ENCODE measurements at regions not wholly inside any gene's neighbourhood (a gene's known extent, or its start where the extent isn't known, plus 50 kb on each side); places are given as distances from the start of the nearest gene placed in this dataset.

DNA sequence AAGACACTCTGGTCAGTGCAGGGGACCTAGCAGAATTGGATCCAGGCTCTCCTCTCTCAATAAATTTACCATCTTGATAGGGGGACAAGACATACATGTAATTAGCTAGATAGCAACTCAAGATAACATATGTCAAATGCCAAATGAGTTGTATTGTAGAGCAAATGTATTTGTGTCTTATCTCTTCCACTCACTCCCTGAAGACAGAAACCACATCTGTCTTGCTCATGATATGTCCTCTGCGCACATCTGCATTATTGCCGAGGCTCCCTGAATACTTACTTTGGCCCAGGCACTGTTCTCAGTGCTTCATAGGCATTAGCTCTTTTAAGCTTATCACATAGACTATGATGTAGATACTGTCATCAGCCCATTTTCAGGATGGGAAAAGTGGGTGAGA lies 122.9 kb upstream of the GATA6 start:
- no peak for DNase-seq (ENCODE audit: low spot score)
- ChIA-PET CTCF (no interaction called here), POLR2A (no interaction called here)
- H3K27me3 Mint-ChIP-seq (ENCODE audit: low read depth) = peaks cover 13% of the 10 kb centered on the region
- ATAC-seq = no peak
- H3K9me3 Mint-ChIP-seq = no peaks in the 10 kb centered on the region
- H3K4me3 Mint-ChIP-seq = no peak overlapping the region
- peaks cover 12% of the 10 kb centered on the region for H3K4me1 Mint-ChIP-seq
- H3K27ac Mint-ChIP-seq = no peak overlapping the region
- H3K36me3 Mint-ChIP-seq = no peaks in the 10 kb centered on the region
- TF ChIP-seq, protein P1, sequence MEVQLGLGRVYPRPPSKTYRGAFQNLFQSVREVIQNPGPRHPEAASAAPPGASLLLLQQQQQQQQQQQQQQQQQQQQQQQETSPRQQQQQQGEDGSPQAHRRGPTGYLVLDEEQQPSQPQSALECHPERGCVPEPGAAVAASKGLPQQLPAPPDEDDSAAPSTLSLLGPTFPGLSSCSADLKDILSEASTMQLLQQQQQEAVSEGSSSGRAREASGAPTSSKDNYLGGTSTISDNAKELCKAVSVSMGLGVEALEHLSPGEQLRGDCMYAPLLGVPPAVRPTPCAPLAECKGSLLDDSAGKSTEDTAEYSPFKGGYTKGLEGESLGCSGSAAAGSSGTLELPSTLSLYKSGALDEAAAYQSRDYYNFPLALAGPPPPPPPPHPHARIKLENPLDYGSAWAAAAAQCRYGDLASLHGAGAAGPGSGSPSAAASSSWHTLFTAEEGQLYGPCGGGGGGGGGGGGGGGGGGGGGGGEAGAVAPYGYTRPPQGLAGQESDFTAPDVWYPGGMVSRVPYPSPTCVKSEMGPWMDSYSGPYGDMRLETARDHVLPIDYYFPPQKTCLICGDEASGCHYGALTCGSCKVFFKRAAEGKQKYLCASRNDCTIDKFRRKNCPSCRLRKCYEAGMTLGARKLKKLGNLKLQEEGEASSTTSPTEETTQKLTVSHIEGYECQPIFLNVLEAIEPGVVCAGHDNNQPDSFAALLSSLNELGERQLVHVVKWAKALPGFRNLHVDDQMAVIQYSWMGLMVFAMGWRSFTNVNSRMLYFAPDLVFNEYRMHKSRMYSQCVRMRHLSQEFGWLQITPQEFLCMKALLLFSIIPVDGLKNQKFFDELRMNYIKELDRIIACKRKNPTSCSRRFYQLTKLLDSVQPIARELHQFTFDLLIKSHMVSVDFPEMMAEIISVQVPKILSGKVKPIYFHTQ (CRISPR knock-in tag; IDR thresholded peaks at IDR 0.05) = no peak
- no peak for TF ChIP-seq EMX1 (CRISPR knock-in tag; IDR thresholded peaks at IDR 0.05)
- no peak for TF ChIP-seq OVOL2 (CRISPR knock-in tag; IDR thresholded peaks at IDR 0.05; ENCODE audit: borderline replicate concordance)
- TF ChIP-seq TCF7 (CRISPR knock-in tag; IDR thresholded peaks at IDR 0.05; ENCODE audit: low read depth) = no peak

DNA sequence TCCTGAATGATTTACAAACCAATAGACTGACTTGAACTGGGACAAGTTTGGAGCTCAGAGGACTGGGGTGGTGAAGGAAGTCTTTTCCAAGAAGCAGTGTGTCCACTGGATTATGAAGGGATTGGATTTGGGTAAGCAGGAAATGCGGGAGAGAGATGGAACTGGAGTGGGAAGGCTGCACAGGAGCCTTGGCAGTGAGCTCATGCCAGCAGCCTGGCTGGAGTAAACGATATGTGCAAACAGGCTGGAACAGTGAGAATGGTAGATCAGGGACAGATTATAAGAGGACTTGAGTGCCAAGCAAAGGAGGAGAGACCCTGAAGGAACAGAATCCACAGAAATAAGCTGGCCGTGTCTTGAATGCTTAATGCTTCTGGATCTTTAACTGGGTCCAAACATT lies 121.9 kb upstream of the GATA6 start:
- Mint-ChIP-seq H3K4me3 (no peak overlapping the region), H3K36me3 (no peaks in the 10 kb centered on the region), H3K9me3 (no peaks in the 10 kb centered on the region), H3K4me1 (peaks cover 12% of the 10 kb centered on the region), H3K27ac (no peak overlapping the region), H3K27me3 (ENCODE audit: low read depth) (peaks cover 13% of the 10 kb centered on the region)
- POLR2A ChIA-PET = no interaction called here
- CTCF ChIA-PET = interaction anchor here (1.1 kb wide), 1 partner anchor 50 kb away, joined by 5 read pairs; no protein-coding TSS in a partner anchor
- DNase-seq (ENCODE audit: low spot score) (no peak), ATAC-seq (no peak)
- TF ChIP-seq, protein P2, sequence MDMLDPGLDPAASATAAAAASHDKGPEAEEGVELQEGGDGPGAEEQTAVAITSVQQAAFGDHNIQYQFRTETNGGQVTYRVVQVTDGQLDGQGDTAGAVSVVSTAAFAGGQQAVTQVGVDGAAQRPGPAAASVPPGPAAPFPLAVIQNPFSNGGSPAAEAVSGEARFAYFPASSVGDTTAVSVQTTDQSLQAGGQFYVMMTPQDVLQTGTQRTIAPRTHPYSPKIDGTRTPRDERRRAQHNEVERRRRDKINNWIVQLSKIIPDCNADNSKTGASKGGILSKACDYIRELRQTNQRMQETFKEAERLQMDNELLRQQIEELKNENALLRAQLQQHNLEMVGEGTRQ (CRISPR knock-in tag; IDR thresholded peaks at IDR 0.05) = no peak
- TF ChIP-seq, protein P3, sequence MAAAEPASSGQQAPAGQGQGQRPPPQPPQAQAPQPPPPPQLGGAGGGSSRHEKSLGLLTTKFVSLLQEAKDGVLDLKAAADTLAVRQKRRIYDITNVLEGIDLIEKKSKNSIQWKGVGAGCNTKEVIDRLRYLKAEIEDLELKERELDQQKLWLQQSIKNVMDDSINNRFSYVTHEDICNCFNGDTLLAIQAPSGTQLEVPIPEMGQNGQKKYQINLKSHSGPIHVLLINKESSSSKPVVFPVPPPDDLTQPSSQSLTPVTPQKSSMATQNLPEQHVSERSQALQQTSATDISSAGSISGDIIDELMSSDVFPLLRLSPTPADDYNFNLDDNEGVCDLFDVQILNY (CRISPR knock-in tag; IDR thresholded peaks at IDR 0.05) = no peak
- TF ChIP-seq JAZF1 (CRISPR knock-in tag; IDR thresholded peaks at IDR 0.05) = no peak
- TF ChIP-seq, protein P4, sequence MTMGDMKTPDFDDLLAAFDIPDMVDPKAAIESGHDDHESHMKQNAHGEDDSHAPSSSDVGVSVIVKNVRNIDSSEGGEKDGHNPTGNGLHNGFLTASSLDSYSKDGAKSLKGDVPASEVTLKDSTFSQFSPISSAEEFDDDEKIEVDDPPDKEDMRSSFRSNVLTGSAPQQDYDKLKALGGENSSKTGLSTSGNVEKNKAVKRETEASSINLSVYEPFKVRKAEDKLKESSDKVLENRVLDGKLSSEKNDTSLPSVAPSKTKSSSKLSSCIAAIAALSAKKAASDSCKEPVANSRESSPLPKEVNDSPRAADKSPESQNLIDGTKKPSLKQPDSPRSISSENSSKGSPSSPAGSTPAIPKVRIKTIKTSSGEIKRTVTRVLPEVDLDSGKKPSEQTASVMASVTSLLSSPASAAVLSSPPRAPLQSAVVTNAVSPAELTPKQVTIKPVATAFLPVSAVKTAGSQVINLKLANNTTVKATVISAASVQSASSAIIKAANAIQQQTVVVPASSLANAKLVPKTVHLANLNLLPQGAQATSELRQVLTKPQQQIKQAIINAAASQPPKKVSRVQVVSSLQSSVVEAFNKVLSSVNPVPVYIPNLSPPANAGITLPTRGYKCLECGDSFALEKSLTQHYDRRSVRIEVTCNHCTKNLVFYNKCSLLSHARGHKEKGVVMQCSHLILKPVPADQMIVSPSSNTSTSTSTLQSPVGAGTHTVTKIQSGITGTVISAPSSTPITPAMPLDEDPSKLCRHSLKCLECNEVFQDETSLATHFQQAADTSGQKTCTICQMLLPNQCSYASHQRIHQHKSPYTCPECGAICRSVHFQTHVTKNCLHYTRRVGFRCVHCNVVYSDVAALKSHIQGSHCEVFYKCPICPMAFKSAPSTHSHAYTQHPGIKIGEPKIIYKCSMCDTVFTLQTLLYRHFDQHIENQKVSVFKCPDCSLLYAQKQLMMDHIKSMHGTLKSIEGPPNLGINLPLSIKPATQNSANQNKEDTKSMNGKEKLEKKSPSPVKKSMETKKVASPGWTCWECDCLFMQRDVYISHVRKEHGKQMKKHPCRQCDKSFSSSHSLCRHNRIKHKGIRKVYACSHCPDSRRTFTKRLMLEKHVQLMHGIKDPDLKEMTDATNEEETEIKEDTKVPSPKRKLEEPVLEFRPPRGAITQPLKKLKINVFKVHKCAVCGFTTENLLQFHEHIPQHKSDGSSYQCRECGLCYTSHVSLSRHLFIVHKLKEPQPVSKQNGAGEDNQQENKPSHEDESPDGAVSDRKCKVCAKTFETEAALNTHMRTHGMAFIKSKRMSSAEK (CRISPR knock-in tag; IDR thresholded peaks at IDR 0.05; ENCODE audit: borderline replicate concordance) = no peak
- no peak for TF ChIP-seq IRF2 (CRISPR knock-in tag; IDR thresholded peaks at IDR 0.05; ENCODE audit: borderline replicate concordance, low read depth)
- TF ChIP-seq PRRX2 (CRISPR knock-in tag; IDR thresholded peaks at IDR 0.05) = no peak
- TF ChIP-seq JUN (CRISPR knock-in tag; IDR thresholded peaks at IDR 0.05) = no peak
- TF ChIP-seq FOXP1 (CRISPR knock-in tag; IDR thresholded peaks at IDR 0.05; ENCODE audit: borderline replicate concordance) = no peak
- no peak for TF ChIP-seq FOXJ3 (CRISPR knock-in tag; IDR thresholded peaks at IDR 0.05; ENCODE audit: borderline replicate concordance)
- TF ChIP-seq, protein P5, sequence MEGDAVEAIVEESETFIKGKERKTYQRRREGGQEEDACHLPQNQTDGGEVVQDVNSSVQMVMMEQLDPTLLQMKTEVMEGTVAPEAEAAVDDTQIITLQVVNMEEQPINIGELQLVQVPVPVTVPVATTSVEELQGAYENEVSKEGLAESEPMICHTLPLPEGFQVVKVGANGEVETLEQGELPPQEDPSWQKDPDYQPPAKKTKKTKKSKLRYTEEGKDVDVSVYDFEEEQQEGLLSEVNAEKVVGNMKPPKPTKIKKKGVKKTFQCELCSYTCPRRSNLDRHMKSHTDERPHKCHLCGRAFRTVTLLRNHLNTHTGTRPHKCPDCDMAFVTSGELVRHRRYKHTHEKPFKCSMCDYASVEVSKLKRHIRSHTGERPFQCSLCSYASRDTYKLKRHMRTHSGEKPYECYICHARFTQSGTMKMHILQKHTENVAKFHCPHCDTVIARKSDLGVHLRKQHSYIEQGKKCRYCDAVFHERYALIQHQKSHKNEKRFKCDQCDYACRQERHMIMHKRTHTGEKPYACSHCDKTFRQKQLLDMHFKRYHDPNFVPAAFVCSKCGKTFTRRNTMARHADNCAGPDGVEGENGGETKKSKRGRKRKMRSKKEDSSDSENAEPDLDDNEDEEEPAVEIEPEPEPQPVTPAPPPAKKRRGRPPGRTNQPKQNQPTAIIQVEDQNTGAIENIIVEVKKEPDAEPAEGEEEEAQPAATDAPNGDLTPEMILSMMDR (IDR thresholded peaks at IDR 0.05) = no peak
- no peak for TF ChIP-seq ESRRA (CRISPR knock-in tag; IDR thresholded peaks at IDR 0.05; ENCODE audit: borderline replicate concordance)
- TF ChIP-seq, protein P6, sequence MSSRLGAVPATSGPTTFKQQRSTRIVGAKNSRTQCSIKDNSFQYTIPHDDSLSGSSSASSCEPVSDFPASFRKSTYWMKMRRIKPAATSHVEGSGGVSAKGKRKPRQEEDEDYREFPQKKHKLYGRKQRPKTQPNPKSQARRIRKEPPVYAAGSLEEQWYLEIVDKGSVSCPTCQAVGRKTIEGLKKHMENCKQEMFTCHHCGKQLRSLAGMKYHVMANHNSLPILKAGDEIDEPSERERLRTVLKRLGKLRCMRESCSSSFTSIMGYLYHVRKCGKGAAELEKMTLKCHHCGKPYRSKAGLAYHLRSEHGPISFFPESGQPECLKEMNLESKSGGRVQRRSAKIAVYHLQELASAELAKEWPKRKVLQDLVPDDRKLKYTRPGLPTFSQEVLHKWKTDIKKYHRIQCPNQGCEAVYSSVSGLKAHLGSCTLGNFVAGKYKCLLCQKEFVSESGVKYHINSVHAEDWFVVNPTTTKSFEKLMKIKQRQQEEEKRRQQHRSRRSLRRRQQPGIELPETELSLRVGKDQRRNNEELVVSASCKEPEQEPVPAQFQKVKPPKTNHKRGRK (CRISPR knock-in tag; IDR thresholded peaks at IDR 0.05; ENCODE audit: borderline replicate concordance) = no peak
- TF ChIP-seq CREM (CRISPR knock-in tag; IDR thresholded peaks at IDR 0.05) = no peak
- no peak for TF ChIP-seq OVOL2 (CRISPR knock-in tag; IDR thresholded peaks at IDR 0.05; ENCODE audit: borderline replicate concordance)
- TF ChIP-seq ZBTB21 (CRISPR knock-in tag; IDR thresholded peaks at IDR 0.05; ENCODE audit: borderline replicate concordance) = no peak
- TF ChIP-seq, protein P7, sequence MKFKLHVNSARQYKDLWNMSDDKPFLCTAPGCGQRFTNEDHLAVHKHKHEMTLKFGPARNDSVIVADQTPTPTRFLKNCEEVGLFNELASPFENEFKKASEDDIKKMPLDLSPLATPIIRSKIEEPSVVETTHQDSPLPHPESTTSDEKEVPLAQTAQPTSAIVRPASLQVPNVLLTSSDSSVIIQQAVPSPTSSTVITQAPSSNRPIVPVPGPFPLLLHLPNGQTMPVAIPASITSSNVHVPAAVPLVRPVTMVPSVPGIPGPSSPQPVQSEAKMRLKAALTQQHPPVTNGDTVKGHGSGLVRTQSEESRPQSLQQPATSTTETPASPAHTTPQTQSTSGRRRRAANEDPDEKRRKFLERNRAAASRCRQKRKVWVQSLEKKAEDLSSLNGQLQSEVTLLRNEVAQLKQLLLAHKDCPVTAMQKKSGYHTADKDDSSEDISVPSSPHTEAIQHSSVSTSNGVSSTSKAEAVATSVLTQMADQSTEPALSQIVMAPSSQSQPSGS (CRISPR knock-in tag; IDR thresholded peaks at IDR 0.05; ENCODE audit: borderline replicate concordance, low read depth) = no peak
- no peak for TF ChIP-seq NFYB (CRISPR knock-in tag; conservative IDR thresholded peaks at IDR 0.05; ENCODE audit: low read depth)
- TF ChIP-seq NR3C1 (CRISPR knock-in tag; conservative IDR thresholded peaks at IDR 0.05; ENCODE audit: low read depth) = no peak
- no peak for TF ChIP-seq TCF7 (CRISPR knock-in tag; IDR thresholded peaks at IDR 0.05; ENCODE audit: low read depth)
